ENCODE measurements at regions not wholly inside any gene's neighbourhood (a gene's known extent, or its start where the extent isn't known, plus 50 kb on each side); places are given as distances from the start of the nearest gene placed in this dataset.

GRCh38 chr7:106767078-106767477 is 98.0 kb upstream of the PIK3CG start:
- no peak for DNase-seq (ENCODE audit: low spot score)
- no peak for TF ChIP-seq CTCF (IDR thresholded peaks at IDR 0.05; ENCODE audit: extremely low read depth, missing control alignments)

GRCh38 chr7:106767498-106768323 is 97.4 kb upstream of the PIK3CG start:
- no peak for TF ChIP-seq CTCF (IDR thresholded peaks at IDR 0.05; ENCODE audit: extremely low read depth, missing control alignments)
- peak; percentile 18 for DNase-seq (ENCODE audit: low spot score)

GRCh38 chr7:106768324-106768751 is 96.7 kb upstream of the PIK3CG start:
- TF ChIP-seq CTCF (IDR thresholded peaks at IDR 0.05; ENCODE audit: extremely low read depth, missing control alignments), result no peak
- peak; percentile 22 for DNase-seq (ENCODE audit: low spot score)

- no peak for DNase-seq (ENCODE audit: low spot score)
- TF ChIP-seq CTCF (IDR thresholded peaks at IDR 0.05; ENCODE audit: extremely low read depth, missing control alignments), result no peak
These were observed 94.9 kb upstream of the PIK3CG start for GRCh38 chr7:106770191-106770590.

DNA sequence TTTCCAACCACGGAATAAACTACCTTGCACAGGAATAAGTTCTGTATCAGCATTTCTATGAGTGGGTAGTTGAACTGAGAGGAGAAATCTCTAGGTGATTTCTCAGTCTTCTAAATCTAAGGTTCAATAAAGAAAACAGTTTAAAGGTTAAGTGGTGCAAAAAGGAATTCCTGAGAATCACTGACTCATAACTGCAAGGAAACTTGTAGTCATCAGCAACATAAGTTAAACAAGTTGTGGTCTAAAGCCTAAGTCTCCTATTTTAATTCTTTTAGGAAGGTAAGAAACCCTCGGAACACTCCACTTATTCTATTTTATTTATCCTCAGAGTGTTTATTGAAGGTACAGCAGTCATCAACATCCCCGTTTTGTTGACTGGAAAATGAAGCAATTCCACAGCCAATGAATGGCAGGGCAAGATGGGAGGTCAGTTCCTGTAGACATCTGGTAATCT is 92.4 kb upstream of the PIK3CG start:
- DNase-seq (ENCODE audit: low spot score), result no peak
- TF ChIP-seq CTCF (IDR thresholded peaks at IDR 0.05; ENCODE audit: extremely low read depth, missing control alignments), result no peak

GRCh38 chr7:106773228-106773627 is 91.9 kb upstream of the PIK3CG start:
- TF ChIP-seq CTCF (IDR thresholded peaks at IDR 0.05; ENCODE audit: extremely low read depth, missing control alignments), result no peak
- no peak for DNase-seq (ENCODE audit: low spot score)

GRCh38 chr7:106773721-106774120 is 91.4 kb upstream of the PIK3CG start:
- no peak for DNase-seq (ENCODE audit: low spot score)
- TF ChIP-seq CTCF (IDR thresholded peaks at IDR 0.05; ENCODE audit: extremely low read depth, missing control alignments), result no peak
